HG02798 (cell line): ENCODE measurements at regions not wholly inside any gene's neighbourhood (a gene's known extent, or its start where the extent isn't known, plus 50 kb on each side); places are given as distances from the start of the nearest gene placed in this dataset.
"Not testable (repeated sequence)": the region's sequence is repeated elsewhere in the genome, so short reads cannot be mapped to it uniquely, and the experiment has no call there.

Source experiments
- ATAC-seq: cut with Tn5 transposase; IDR thresholded peaks from one replicate; pipeline ENCODE4 v1.9.1; 2021; ENCODE audit warnings: mild to moderate bottlenecking; ENCODE audit not compliant: unreplicated experiment, poor library complexity

GRCh38 chr2:95682889-95683517 is 91.2 kb downstream of the TRIM43 start:
- not testable (repeated sequence) for ATAC-seq

DNA sequence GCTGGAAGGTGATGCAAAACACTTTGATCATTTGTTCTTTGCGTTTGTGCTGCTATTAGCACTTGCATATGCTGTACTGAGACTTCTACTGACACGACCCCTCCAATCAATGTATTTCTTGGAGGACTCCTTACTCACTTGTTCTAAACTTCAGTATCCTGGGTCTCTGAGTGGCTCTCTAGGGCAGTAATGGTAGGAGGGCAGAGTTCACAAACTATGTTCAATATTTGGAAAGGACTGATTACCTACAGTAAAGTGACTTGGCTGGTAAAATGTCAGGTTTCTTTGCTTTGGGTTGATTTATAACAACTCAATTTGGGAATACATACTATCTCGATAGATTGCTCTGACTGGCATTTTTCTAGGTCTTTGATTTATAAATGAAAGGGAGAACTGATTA is 93.7 kb downstream of the TRIM43 start:
- no peak for ATAC-seq

DNA sequence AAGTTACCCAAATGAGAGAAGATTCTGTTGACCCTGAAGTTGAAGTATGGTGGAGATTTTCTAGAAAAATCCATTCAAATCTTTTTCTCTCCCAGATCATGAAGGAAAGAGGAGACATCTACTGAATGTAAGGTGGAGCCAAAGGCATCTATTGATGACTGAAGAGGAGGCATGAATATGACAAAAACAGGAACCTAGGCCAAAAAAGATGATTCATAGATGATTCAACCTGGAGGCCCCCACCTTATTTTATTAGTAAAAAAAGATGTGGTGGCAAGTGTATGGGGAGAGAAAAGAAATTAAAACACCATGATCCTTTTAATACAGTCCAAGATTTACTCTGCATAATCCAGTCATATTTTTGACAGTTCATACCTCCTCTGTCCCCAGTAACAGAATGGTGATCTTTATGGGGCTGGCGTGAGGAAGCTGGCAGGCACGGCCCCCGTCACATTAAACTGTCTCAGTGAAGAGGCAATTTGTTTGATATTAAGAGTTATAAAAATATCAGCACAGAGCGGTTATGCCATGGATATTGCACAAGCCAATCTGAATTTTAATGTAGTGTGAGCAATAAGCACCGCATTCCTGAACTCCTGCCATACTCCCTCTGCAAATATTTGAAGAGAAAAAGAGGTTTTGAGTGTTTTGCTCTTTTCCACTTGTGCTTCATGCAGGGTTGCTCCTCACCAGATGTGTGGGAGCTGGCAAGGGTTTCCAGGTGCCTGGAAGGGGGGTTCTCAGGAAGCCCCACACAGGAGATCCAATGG is 94.4 kb downstream of the TRIM43 start:
- ATAC-seq: not testable (repeated sequence)

DNA sequence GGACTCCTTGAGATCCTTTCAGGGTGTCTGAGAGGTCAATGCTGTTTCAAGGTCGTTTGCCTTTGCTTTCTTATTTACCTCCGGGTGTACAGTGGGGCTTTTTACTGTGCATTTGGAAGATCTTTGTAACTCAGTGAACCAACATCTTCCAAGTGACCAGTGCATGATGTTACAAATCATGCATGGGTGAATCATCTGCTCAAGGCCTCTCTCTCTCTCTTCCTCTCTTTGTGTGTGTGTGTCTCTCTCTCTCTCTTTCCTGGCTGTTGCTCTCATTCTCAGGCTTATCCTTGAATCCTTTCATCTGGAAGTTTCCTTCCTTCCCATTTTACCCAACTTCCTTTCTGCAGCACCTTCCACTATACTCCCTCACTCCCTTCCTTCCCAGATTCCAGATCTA is 96.1 kb downstream of the TRIM43 start:
- ATAC-seq: not testable (repeated sequence)

GRCh38 chr2:95691210-95691609 is 99.4 kb downstream of the TRIM43 start:
- not testable (repeated sequence) for ATAC-seq

- not testable (repeated sequence) for ATAC-seq
These were observed 101.5 kb downstream of the TRIM43 start for GRCh38 chr2:95693071-95693846.

- ATAC-seq: no peak
These were observed 103.8 kb downstream of the TRIM43 start for GRCh38 chr2:95695613-95696012.

DNA sequence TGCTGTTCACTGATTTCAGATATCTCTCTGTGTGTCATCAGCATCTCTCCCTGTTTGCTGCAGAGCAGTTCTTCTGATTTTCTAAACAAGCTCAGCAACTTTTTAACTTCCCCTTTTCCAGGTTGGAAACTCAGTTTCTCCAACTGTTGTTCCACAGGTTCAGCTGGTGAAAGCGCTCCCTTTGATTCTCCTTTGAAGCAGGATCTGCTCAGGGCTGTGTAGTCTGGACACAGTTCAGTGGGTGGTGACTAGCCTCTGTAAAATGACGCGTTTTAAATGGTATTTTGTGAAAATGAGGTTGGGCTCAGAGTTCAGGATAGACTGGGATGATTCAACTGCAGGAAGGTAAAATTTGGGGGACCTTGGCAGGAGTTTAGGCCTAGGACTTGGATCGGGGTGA is 106.3 kb downstream of the TRIM43 start:
- no peak for ATAC-seq

- ATAC-seq: not testable (repeated sequence)
These were observed 107.7 kb downstream of the TRIM43 start for GRCh38 chr2:95699201-95700184.

- ATAC-seq: no peak
These were observed 108.7 kb downstream of the TRIM43 start for GRCh38 chr2:95700519-95700918.

- ATAC-seq: no peak
These were observed 110.7 kb downstream of the TRIM43 start for GRCh38 chr2:95702471-95702870.

GRCh38 chr2:95707161-95707560 is 115.4 kb downstream of the TRIM43 start:
- ATAC-seq: not testable (repeated sequence)

DNA sequence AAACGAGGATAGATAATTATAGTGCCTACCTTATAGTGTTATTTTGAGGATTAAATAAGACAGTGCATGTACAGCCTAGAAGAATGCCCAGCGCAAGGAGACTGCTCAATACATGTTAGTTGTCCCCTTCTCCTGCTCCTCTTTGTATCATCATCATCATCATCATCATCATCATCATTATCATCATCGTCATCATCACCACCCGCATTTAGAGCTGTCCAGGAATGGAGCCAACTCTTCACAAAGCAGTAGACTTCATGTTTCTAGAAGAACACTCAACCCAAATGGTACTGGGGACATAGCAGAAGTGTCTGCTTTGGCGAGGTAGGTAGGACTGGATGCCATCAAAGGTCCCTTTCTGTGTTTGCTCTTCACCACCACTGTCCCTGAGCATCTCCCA is 116.0 kb downstream of the TRIM43 start:
- ATAC-seq: no peak

DNA sequence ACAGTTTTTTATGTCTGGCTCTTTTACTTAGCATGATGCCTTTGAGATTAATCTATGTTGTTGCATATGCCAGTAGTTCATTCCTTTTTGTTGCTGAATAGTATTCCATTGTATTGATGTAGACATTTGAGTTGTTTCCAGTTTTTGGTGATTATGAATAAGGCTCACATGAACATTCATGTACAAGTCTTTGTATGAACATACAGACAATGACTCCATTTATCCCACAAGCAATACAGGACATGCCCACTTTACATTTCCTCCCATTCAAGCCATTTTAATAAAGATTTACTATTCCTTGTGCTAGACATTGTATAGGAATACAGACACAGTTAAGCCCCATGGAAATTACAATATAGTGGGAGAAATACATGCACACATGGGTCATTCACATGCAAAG is 118.0 kb downstream of the TRIM43 start:
- ATAC-seq: no peak

GRCh38 chr2:95713470-95714177 is 121.8 kb downstream of the TRIM43 start:
- ATAC-seq: not testable (repeated sequence)

GRCh38 chr2:95714398-95714797 is 122.6 kb downstream of the TRIM43 start:
- not testable (repeated sequence) for ATAC-seq

GRCh38 chr2:95719473-95720060 is 127.8 kb downstream of the TRIM43 start:
- no peak for ATAC-seq

DNA sequence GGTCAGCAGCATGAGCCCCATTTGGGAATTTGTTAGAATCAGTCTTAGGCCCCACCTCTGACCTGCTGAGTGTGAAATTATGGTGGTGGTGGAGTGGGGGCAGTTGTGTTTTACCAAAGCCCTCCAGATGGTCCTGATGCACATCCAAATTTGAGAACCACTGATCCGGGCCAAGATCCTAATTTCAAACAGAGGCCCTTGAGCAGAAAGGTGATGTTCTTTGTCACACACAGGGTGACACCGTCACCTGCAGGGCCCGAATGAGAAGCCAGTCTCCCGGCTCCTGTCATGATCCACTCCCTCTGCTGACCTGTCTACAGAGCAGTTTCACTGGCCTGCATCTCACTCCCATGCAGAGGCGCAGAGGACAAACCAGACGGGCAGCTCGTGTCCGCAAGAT is 129.9 kb downstream of the TRIM43 start:
- no peak for ATAC-seq

GRCh38 chr2:95722131-95722697 is 130.4 kb downstream of the TRIM43 start:
- no peak for ATAC-seq
